NCI-H2029 (cell line): ENCODE measurements at regions not wholly inside any gene's neighbourhood (a gene's known extent, or its start where the extent isn't known, plus 50 kb on each side); places are given as distances from the start of the nearest gene placed in this dataset.
"Not testable (repeated sequence)": the region's sequence is repeated elsewhere in the genome, so short reads cannot be mapped to it uniquely, and the experiment has no call there.

Source experiments
- DNase-seq: peaks from one replicate; lab custom pipeline; 2025; lab: John Stamatoyannopoulos, UW

GRCh38 chr2:216775043-216775453 lies 79.7 kb upstream of the IGFBP5 start:
- DNase-seq = peak; percentile 13

- DNase-seq = no peak
These were observed 79.3 kb upstream of the IGFBP5 start for GRCh38 chr2:216774620-216775019.

GRCh38 chr2:216774180-216774579 lies 78.8 kb upstream of the IGFBP5 start:
- no peak for DNase-seq

GRCh38 chr2:216773072-216773471 lies 77.7 kb upstream of the IGFBP5 start:
- no peak for DNase-seq

GRCh38 chr2:216770717-216771116 lies 75.4 kb upstream of the IGFBP5 start:
- no peak for DNase-seq

GRCh38 chr2:216770050-216770449 lies 74.7 kb upstream of the IGFBP5 start:
- no peak for DNase-seq

GRCh38 chr2:216769626-216770025 lies 74.3 kb upstream of the IGFBP5 start:
- no peak for DNase-seq

GRCh38 chr2:216768908-216769411 lies 73.6 kb upstream of the IGFBP5 start:
- DNase-seq = no peak

GRCh38 chr2:216765761-216766262 lies 70.5 kb upstream of the IGFBP5 start:
- DNase-seq = no peak

- no peak for DNase-seq
These were observed 68.0 kb upstream of the IGFBP5 start for GRCh38 chr2:216763396-216763795.

GRCh38 chr2:216761809-216762208 lies 66.5 kb upstream of the IGFBP5 start:
- DNase-seq = no peak

- peak; percentile 70 for DNase-seq
These were observed 65.8 kb upstream of the IGFBP5 start for GRCh38 chr2:216761133-216761532.

- no peak for DNase-seq
These were observed 63.2 kb upstream of the IGFBP5 start for GRCh38 chr2:216758256-216759155.

GRCh38 chr2:216757532-216757931 lies 62.2 kb upstream of the IGFBP5 start:
- DNase-seq = no peak

GRCh38 chr2:216756435-216756834 lies 61.1 kb upstream of the IGFBP5 start:
- no peak for DNase-seq

- DNase-seq = no peak
These were observed 59.5 kb upstream of the IGFBP5 start for GRCh38 chr2:216754812-216755211.

- peak; percentile 45 for DNase-seq
These were observed 59.0 kb upstream of the IGFBP5 start for GRCh38 chr2:216754336-216754735.

- DNase-seq = no peak
These were observed 57.6 kb upstream of the IGFBP5 start for GRCh38 chr2:216752855-216753505.

- DNase-seq = not testable (repeated sequence)
These were observed 55.4 kb upstream of the IGFBP5 start for GRCh38 chr2:216750750-216751149.

- not testable (repeated sequence) for DNase-seq
These were observed 50.9 kb upstream of the IGFBP5 start for GRCh38 chr2:216746268-216746667.

GRCh38 chr2:216745453-216745852 lies 50.1 kb upstream of the IGFBP5 start:
- no peak for DNase-seq
